HFF-Myc (cell line): ENCODE measurements at regions not wholly inside any gene's neighbourhood (a gene's known extent, or its start where the extent isn't known, plus 50 kb on each side); places are given as distances from the start of the nearest gene placed in this dataset.
A peak's percentile ranks its signal among the peaks of the same experiment; 100 is the strongest.

Experiments used
- DNase-seq: peaks from one replicate; pipeline ENCODE4 v3.0.0-alpha.2; 2011; ENCODE audit warnings: low read depth; ENCODE audit errors: extremely low read depth
- H3K4me3 ChIP-seq: replicated peaks from 2 replicates; pipeline ENCODE4 v1.5.1; 2011; ENCODE audit warnings: low read depth, mild to moderate bottlenecking, control low read depth, low read length
- CTCF ChIP-seq: IDR thresholded peaks from 2 replicates; pipeline ENCODE4 v1.5.1; 2012; ENCODE audit warnings: mild to moderate bottlenecking, low read depth, low read length, control low read depth; ENCODE audit errors: missing control alignments

- H3K4me3 ChIP-seq, result no peak overlapping the region
- TF ChIP-seq CTCF, result no peak
- DNase-seq, result no peak
These were observed 90.3 kb upstream of the RAB27B start for GRCh38 chr18:54737986-54738385.

DNA sequence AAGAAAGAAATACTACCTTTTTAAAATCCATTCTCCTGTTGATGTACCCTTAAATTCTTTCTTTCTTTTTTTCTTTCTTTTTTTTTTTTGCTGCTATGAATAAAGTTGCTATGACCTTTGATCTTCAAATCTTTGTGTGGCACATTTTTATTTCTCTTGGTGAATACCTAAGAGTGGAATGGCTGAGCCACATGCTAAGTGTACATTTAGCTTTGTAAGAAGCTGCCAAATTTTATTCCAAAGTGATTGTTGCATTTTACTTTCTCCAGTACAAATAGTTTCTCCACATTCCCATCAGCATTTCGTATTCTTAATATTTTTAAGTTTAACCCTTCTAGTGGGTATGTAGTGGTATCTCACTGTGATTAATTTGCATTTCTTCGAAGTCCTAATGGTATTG lies 88.8 kb upstream of the RAB27B start:
- no peak for TF ChIP-seq CTCF
- H3K4me3 ChIP-seq, result no peak overlapping the region
- DNase-seq, result no peak

- DNase-seq, result peak; percentile 16
- no peak for TF ChIP-seq CTCF
- H3K4me3 ChIP-seq, result no peak overlapping the region
These were observed 88.0 kb upstream of the RAB27B start for GRCh38 chr18:54740136-54740846.

DNA sequence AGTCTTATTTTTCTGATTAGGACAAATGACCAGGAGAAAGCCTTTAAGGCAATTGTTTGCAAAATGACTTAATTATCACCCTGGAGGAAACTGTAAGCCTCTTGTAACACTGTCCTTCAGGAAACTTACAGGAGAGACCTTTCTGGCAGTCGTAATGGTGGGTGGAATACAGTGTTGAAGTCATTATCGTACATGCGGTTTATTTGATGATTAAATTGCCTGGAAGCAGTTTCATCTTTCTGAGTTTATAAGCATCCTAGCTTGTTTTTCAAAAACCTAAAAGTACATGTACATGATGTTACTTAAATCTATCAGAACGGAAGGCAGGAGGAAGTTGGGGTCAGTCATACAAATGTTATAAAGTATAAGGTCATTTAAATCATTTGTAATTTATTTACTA lies 86.2 kb upstream of the RAB27B start:
- DNase-seq, result peak; percentile 2
- no peak for TF ChIP-seq CTCF
- no peak overlapping the region for H3K4me3 ChIP-seq

GRCh38 chr18:54742659-54743604 lies 85.3 kb upstream of the RAB27B start:
- no peak for TF ChIP-seq CTCF
- H3K4me3 ChIP-seq, result no peak overlapping the region
- DNase-seq, result peak; percentile 65

DNA sequence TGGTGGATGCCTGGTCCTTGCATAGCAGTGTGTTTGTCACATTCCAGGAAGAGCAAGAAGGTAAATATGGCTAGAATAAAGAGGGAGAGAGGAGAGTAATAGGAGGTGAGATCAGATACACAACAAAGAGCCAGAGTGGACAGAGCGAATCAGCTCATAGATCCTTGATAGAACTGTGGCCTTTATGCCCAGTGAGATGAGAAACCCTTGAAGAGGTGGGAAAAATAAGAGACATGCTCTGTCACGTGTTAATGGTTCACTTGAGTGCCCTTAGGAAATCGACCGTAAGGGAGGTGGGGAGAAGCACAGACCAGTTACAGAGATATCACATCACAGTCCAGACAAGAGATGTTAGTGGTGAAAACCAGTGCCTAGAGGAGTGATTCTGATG lies 84.7 kb upstream of the RAB27B start:
- H3K4me3 ChIP-seq, result no peak overlapping the region
- TF ChIP-seq CTCF, result no peak
- DNase-seq, result no peak
